HEK293T (cell line): ENCODE measurements at regions not wholly inside any gene's neighbourhood (a gene's known extent, or its start where the extent isn't known, plus 50 kb on each side); places are given as distances from the start of the nearest gene placed in this dataset.
"Not testable (repeated sequence)": the region's sequence is repeated elsewhere in the genome, so short reads cannot be mapped to it uniquely, and the experiment has no call there.

ENCODE experiments used
- CTCF ChIA-PET: fragments of 350-600 bp; formaldehyde crosslinking; extraction: SDS; loops from one replicate; lab custom pipeline; 2021; ENCODE audit warnings: antibody characterized with exemption, inconsistent platforms; lab: Yijun Ruan, JAX
- POLR2A ChIA-PET: fragments of 350-600 bp; formaldehyde crosslinking; extraction: SDS; loops from one replicate; lab custom pipeline; 2020; ENCODE audit warnings: antibody characterized with exemption, inconsistent platforms; lab: Yijun Ruan, JAX
- DNase-seq: peaks from one replicate; pipeline ENCODE4 v3.0.0; 2012; ENCODE audit warnings: mixed read lengths; ENCODE audit errors: extremely low spot score
- ARNT ChIP-seq: fragments of 450-650 bp; IDR thresholded peaks from 2 replicates; pipeline ENCODE4 v1.6.1; 2017; ENCODE audit warnings: mild to moderate bottlenecking
- BHLHE40 ChIP-seq: fragments of 450-650 bp; IDR thresholded peaks from 2 replicates; pipeline ENCODE4 v1.6.1; 2016; ENCODE audit warnings: mild to moderate bottlenecking, moderate library complexity, borderline replicate concordance
- CTBP1 ChIP-seq: fragments of 450-650 bp; IDR thresholded peaks from 2 replicates; pipeline ENCODE4 v1.6.1; 2016; ENCODE audit warnings: borderline replicate concordance
- ELF4 ChIP-seq: fragments of 450-650 bp; IDR thresholded peaks from 2 replicates; pipeline ENCODE4 v1.6.1; 2017; ENCODE audit warnings: antibody characterized with exemption
- FOXA1 ChIP-seq: fragments of 450-650 bp; IDR thresholded peaks from 2 replicates; pipeline ENCODE4 v1.6.1; 2016; ENCODE audit warnings: mild to moderate bottlenecking
- FOXK2 ChIP-seq: fragments of 450-650 bp; IDR thresholded peaks from 2 replicates; pipeline ENCODE4 v1.6.1; 2016; ENCODE audit warnings: mild to moderate bottlenecking
- FOXM1 ChIP-seq: fragments of 450-650 bp; IDR thresholded peaks from 2 replicates; pipeline ENCODE4 v1.6.1; 2017; ENCODE audit warnings: mild to moderate bottlenecking, borderline replicate concordance
- HDGF ChIP-seq: fragments of 450-650 bp; IDR thresholded peaks from 2 replicates; pipeline ENCODE4 v1.6.1; 2017; ENCODE audit warnings: antibody characterized with exemption, borderline replicate concordance
- L3MBTL2 ChIP-seq: fragments of 450-650 bp; conservative IDR thresholded peaks from 2 replicates; pipeline ENCODE4 v1.6.1; 2016; ENCODE audit warnings: mild to moderate bottlenecking
- LEF1 ChIP-seq: fragments of 450-650 bp; IDR thresholded peaks from 2 replicates; pipeline ENCODE4 v1.6.1; 2017; ENCODE audit warnings: mild to moderate bottlenecking, borderline replicate concordance
- NFRKB ChIP-seq: fragments of 450-650 bp; IDR thresholded peaks from 2 replicates; pipeline ENCODE4 v1.6.1; 2016; ENCODE audit warnings: mild to moderate bottlenecking, moderate library complexity
- SP1 ChIP-seq: fragments of 450-650 bp; IDR thresholded peaks from 2 replicates; pipeline ENCODE4 v1.6.1; 2017
- SUZ12 ChIP-seq: fragments of 450-650 bp; IDR thresholded peaks from 2 replicates; pipeline ENCODE4 v1.6.1; 2016; ENCODE audit warnings: mild to moderate bottlenecking
- TARDBP ChIP-seq: fragments of 450-650 bp; IDR thresholded peaks from 2 replicates; pipeline ENCODE4 v1.6.1; 2016
- ZNF384 ChIP-seq: fragments of 450-650 bp; IDR thresholded peaks from 2 replicates; pipeline ENCODE4 v1.6.1; 2016
- TF ChIP-seq, protein P1 (sequence below): fragments of 450-650 bp; IDR thresholded peaks from 2 replicates; pipeline ENCODE4 v1.6.1; 2016

GRCh38 chr7:68888971-68889385 is 709.3 kb upstream of the AUTS2 start:
- CTCF ChIA-PET, result no interaction called here
- DNase-seq, result no peak
- TF ChIP-seq, protein P1, sequence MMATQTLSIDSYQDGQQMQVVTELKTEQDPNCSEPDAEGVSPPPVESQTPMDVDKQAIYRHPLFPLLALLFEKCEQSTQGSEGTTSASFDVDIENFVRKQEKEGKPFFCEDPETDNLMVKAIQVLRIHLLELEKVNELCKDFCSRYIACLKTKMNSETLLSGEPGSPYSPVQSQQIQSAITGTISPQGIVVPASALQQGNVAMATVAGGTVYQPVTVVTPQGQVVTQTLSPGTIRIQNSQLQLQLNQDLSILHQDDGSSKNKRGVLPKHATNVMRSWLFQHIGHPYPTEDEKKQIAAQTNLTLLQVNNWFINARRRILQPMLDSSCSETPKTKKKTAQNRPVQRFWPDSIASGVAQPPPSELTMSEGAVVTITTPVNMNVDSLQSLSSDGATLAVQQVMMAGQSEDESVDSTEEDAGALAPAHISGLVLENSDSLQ, result no peak
- POLR2A ChIA-PET, result no interaction called here

- TF ChIP-seq HDGF (no peak), FOXA1 (no peak), BHLHE40 (no peak)
- ChIA-PET POLR2A (no interaction called here), CTCF (interaction anchor here (0.5 kb wide), 1 partner anchor 442 kb away, joined by 3 read pairs; no protein-coding TSS in a partner anchor)
- no peak for DNase-seq
These were observed 706.0 kb upstream of the AUTS2 start for GRCh38 chr7:68892236-68892635.

DNA sequence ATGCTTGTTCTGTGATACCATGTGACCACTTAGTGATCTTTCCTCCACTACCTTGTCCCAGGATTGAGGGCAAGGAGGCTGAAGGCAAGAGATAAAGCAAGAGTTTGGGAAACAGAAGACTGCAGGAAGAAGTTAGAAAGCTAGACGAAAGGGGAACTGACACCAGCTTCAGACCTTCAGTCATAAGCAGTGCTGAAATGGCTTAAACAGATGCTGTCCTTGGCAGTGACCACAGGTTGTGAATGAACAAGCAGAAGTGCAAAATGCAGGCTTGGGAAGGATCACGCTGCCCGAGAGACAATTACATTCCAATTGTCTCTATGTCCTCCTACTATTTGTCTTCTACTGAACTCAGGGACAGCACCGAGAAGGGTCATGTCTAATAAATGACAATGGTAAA is 704.9 kb upstream of the AUTS2 start:
- TF ChIP-seq LEF1 (no peak), ARNT (no peak), SP1 (no peak), HDGF (no peak), CTBP1 (no peak), ZNF384 (no peak), SUZ12 (no peak), FOXK2 (no peak), NFRKB (no peak), FOXM1 (no peak), ELF4 (no peak), TARDBP (no peak), BHLHE40 (no peak), L3MBTL2 (no peak), FOXA1 (no peak)
- TF ChIP-seq, protein P1, result no peak
- DNase-seq, result no peak
- ChIA-PET POLR2A (no interaction called here), CTCF (interaction anchor here (0.7 kb wide), 1 partner anchor 1151 kb away, joined by 3 read pairs; no protein-coding TSS in a partner anchor)

DNA sequence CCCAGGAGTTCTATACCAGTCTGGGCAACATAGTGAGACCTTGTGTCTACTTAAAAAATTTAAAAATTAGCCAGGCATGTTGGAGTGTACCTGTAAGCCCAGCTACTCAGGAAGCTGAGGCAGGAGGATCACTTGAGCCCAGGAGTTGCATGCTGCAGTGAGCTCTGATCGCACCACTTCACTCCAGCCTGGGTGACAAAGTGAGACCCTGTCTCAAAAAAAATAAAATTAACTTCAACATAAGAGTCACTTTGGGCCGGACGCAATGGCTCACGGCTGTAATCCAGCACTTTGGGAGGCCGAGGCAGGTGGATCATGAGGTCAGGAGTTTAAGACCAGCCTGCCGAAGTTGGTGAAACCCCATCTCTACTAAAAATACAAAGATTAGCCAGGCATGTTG is 699.1 kb upstream of the AUTS2 start:
- DNase-seq, POLR2A ChIA-PET, CTCF ChIA-PET: not testable (repeated sequence)

DNA sequence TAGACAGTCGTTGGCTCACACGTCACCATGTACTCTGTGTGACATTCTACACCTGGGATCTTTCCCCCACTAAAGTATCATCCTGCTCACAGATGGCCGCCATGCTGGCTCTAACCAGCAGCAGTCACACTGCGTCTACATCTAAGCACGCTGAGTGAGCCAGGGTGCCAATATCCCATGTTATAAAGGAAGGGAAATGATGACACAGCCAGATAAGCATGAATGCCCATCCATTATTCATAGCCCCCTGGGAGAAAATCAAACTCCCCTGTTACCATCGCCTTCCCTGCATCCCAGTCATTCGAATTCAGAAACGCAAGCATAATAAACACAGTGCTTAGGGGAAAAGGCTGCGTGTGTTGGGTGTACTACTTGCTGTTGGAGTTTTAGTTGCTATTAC is 698.2 kb upstream of the AUTS2 start:
- TF ChIP-seq L3MBTL2 (no peak), ZNF384 (no peak), LEF1 (no peak), ELF4 (no peak), FOXM1 (no peak), FOXA1 (no peak), SP1 (no peak), TARDBP (no peak), ARNT (no peak), CTBP1 (no peak), BHLHE40 (no peak), FOXK2 (no peak), HDGF (no peak), NFRKB (no peak), SUZ12 (no peak)
- TF ChIP-seq, protein P1, result no peak
- ChIA-PET POLR2A (no interaction called here), CTCF (no interaction called here)
- DNase-seq, result no peak

- TF ChIP-seq FOXK2 (no peak), FOXA1 (no peak), LEF1 (no peak), HDGF (no peak), TARDBP (no peak), SP1 (no peak), ELF4 (no peak)
- TF ChIP-seq, protein P1, result no peak
- ChIA-PET CTCF (no interaction called here), POLR2A (no interaction called here)
- DNase-seq, result no peak
These were observed 693.6 kb upstream of the AUTS2 start for GRCh38 chr7:68904630-68905029.

- TF ChIP-seq BHLHE40, result no peak
- TF ChIP-seq, protein P1, result no peak
- no peak for TF ChIP-seq ZNF384
- no peak for TF ChIP-seq L3MBTL2
- no peak for TF ChIP-seq FOXK2
- TF ChIP-seq FOXM1, result no peak
- DNase-seq, result no peak
- POLR2A ChIA-PET, result interaction anchor here (1.0 kb wide), 1 partner anchor 9 kb away, joined by 3 read pairs; no protein-coding TSS in a partner anchor
- CTCF ChIA-PET, result interaction anchor here (1.1 kb wide), 1 partner anchor 10 kb away, joined by 4 read pairs; no protein-coding TSS in a partner anchor
These were observed 686.5 kb upstream of the AUTS2 start for GRCh38 chr7:68911754-68912153.
